ENCODE measurements at regions not wholly inside any gene's neighbourhood (a gene's known extent, or its start where the extent isn't known, plus 50 kb on each side); places are given as distances from the start of the nearest gene placed in this dataset.

GRCh38 chr18:41538751-41539150 lies 416.3 kb upstream of the PIK3C3 start:
- no peaks in the 10 kb centered on the region for H3K9me3 ChIP-seq (ENCODE audit: control insufficient read depth, low read length)
- no peak overlapping the region for H3K9ac ChIP-seq (ENCODE audit: extremely low read depth, low read length, poor library complexity, severe bottlenecking)
- no peaks in the 10 kb centered on the region for H3K36me3 ChIP-seq (ENCODE audit: control insufficient read depth, insufficient read depth, low read length)
- H3K27ac ChIP-seq (ENCODE audit: low read depth, low read length) = no peak overlapping the region
- H3K4me3 Mint-ChIP-seq = no peak overlapping the region
- TF ChIP-seq CTCF (conservative IDR thresholded peaks at IDR 0.05) = no peak
- no peaks in the 10 kb centered on the region for H3K27me3 Mint-ChIP-seq (ENCODE audit: insufficient read depth)
- H3K36me3 Mint-ChIP-seq (ENCODE audit: low read depth) = peaks cover 11% of the 10 kb centered on the region
- no peaks in the 10 kb centered on the region for H3K4me1 Mint-ChIP-seq
- WGBS, 2 experiments (ENCODE audit: insufficient coverage in 1 of 2, insufficient read length in 1 of 2) = 100% methylated on average over 2 of the region's 2 CpGs
- no peak overlapping the region for H3K4me3 ChIP-seq (ENCODE audit: low read length)
- no peaks in the 10 kb centered on the region for H3K27me3 ChIP-seq (ENCODE audit: control insufficient read depth, insufficient read depth, low read length, poor library complexity, severe bottlenecking)
- H3K9me3 Mint-ChIP-seq = no peaks in the 10 kb centered on the region
- no peak overlapping the region for H3K27ac Mint-ChIP-seq
- no peaks in the 10 kb centered on the region for H3K4me1 ChIP-seq (ENCODE audit: control insufficient read depth, insufficient read depth, low read length)
- DNase-seq = no peak

GRCh38 chr18:41537666-41538065 lies 417.4 kb upstream of the PIK3C3 start:
- Histone ChIP-seq H3K4me3 (ENCODE audit: low read length) (no peak overlapping the region), H3K27ac (ENCODE audit: low read depth, low read length) (no peak overlapping the region), H3K36me3 (ENCODE audit: control insufficient read depth, insufficient read depth, low read length) (no peaks in the 10 kb centered on the region), H3K9ac (ENCODE audit: extremely low read depth, low read length, poor library complexity, severe bottlenecking) (no peak overlapping the region), H3K27me3 (ENCODE audit: control insufficient read depth, insufficient read depth, low read length, poor library complexity, severe bottlenecking) (no peaks in the 10 kb centered on the region), H3K9me3 (ENCODE audit: control insufficient read depth, low read length) (no peaks in the 10 kb centered on the region), H3K4me1 (ENCODE audit: control insufficient read depth, insufficient read depth, low read length) (no peaks in the 10 kb centered on the region)
- no peak for DNase-seq
- Mint-ChIP-seq H3K9me3 (no peaks in the 10 kb centered on the region), H3K36me3 (ENCODE audit: low read depth) (peaks cover 11% of the 10 kb centered on the region), H3K27ac (no peak overlapping the region), H3K27me3 (ENCODE audit: insufficient read depth) (no peaks in the 10 kb centered on the region), H3K4me3 (no peak overlapping the region), H3K4me1 (no peaks in the 10 kb centered on the region)
- TF ChIP-seq CTCF (conservative IDR thresholded peaks at IDR 0.05) = no peak
- WGBS, 2 experiments (ENCODE audit: insufficient coverage in 1 of 2, insufficient read length in 1 of 2) = 87 to 92% methylated on average over 2 to 3 of the region's 3 CpGs

GRCh38 chr18:41532344-41533086 lies 422.5 kb upstream of the PIK3C3 start:
- Histone ChIP-seq H3K36me3 (ENCODE audit: control insufficient read depth, insufficient read depth, low read length) (no peaks in the 10 kb centered on the region), H3K27me3 (ENCODE audit: control insufficient read depth, insufficient read depth, low read length, poor library complexity, severe bottlenecking) (no peaks in the 10 kb centered on the region), H3K4me3 (ENCODE audit: low read length) (no peak overlapping the region), H3K27ac (ENCODE audit: low read depth, low read length) (no peak overlapping the region), H3K9me3 (ENCODE audit: control insufficient read depth, low read length) (no peaks in the 10 kb centered on the region), H3K9ac (ENCODE audit: extremely low read depth, low read length, poor library complexity, severe bottlenecking) (no peak overlapping the region), H3K4me1 (ENCODE audit: control insufficient read depth, insufficient read depth, low read length) (no peaks in the 10 kb centered on the region)
- peak; percentile 55 for DNase-seq
- no peaks in the 10 kb centered on the region for H3K27me3 Mint-ChIP-seq (ENCODE audit: insufficient read depth)
- no peaks in the 10 kb centered on the region for H3K4me1 Mint-ChIP-seq
- H3K27ac Mint-ChIP-seq = no peak overlapping the region
- peaks cover 2% of the 10 kb centered on the region for H3K9me3 Mint-ChIP-seq
- H3K4me3 Mint-ChIP-seq = no peak overlapping the region
- 83 to 84% methylated on average over 3 to 5 of the region's 6 CpGs for WGBS, 2 experiments (ENCODE audit: insufficient coverage in 1 of 2, insufficient read length in 1 of 2)
- peaks cover 12% of the 10 kb centered on the region for H3K36me3 Mint-ChIP-seq (ENCODE audit: low read depth)
- peak; percentile 73 for TF ChIP-seq CTCF (conservative IDR thresholded peaks at IDR 0.05)

Measured in endodermal cell (in vitro differentiated cells).